Left renal pelvis (tissue), 4 donors: ENCODE measurements at regions not wholly inside any gene's neighbourhood (a gene's known extent, or its start where the extent isn't known, plus 50 kb on each side); places are given as distances from the start of the nearest gene placed in this dataset.

Experiments used
- DNase-seq, 4 donors: peaks; one replicate each; pipeline ENCODE4 v3.0.0-alpha.2; 2013; ENCODE audit warnings: low read depth in 4 of 4, low spot score in 3 of 4

- DNase-seq: no peak
Measured at GRCh38 chr17:36813357-36813756, 123.9 kb upstream of the LHX1 start.

DNA sequence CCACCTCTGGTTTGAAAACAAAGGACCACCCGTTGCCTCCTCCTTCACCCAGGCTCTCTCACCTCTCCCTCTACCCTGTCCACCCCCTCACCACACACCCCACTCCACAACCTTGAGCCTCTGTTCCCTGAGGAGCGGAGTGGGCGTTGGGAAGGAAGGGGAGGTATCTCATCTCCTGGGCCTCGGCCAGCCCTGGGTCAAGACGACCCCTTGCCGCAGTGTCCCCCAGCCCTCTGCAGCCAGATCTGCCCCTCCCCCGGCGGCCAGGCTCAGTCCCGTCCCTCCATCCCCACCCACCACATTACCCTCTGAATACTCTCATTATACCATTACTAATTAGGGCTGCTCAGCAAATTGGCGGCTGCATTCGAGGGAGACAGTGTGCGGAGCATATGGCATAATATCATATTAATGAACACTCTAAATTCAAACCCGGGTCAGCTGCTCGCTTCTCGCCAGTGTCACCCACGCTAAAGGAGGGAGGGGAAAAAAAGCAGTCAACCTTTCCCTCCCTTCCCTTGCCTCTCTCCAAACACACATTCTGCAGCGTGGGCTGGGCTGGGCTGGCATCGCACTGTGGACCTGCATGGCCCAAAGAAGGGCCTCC lies 123.2 kb upstream of the LHX1 start:
- no peak for DNase-seq

DNA sequence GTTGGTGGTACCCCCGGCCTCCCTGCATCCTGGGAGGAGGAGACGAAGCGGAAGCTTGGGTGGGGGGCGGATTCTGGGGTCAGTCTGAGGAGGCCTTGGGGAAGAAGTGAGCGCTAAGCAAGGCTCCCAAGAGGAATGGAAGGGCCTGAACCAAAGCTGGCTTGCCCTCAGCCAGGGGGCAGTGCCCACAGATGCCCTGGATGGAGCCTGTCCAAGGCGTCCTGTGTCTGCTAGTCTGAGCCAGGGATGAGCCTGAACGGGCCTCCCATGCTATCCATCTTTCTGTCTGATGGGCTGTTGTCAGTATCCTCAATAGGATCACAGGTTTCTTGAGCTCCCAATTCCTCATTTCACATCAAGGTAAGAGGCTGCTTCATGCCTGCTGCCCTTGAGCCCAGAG lies 122.3 kb upstream of the LHX1 start:
- no peak for DNase-seq

GRCh38 chr17:36816214-36816906 lies 120.9 kb upstream of the LHX1 start:
- no peak for DNase-seq

DNA sequence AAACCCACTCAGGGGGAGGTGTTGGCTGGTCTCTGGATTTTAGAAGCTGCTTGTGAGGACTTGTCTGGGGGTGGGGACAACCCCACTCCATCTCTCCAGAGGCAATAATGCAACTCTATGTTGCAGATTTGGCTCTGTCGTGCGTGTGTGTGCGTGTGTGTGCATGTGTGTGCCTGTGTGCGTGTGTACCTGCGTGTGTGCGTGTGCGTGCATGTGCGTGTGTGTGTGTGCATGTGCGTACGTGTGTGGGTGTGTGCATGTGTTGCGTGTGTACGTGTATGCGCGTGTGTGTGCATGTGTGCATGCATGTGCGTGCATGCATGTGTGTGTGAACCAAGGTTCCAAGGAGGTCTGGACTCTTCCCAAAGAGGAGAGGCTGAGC lies 120.4 kb upstream of the LHX1 start:
- no peak for DNase-seq

DNA sequence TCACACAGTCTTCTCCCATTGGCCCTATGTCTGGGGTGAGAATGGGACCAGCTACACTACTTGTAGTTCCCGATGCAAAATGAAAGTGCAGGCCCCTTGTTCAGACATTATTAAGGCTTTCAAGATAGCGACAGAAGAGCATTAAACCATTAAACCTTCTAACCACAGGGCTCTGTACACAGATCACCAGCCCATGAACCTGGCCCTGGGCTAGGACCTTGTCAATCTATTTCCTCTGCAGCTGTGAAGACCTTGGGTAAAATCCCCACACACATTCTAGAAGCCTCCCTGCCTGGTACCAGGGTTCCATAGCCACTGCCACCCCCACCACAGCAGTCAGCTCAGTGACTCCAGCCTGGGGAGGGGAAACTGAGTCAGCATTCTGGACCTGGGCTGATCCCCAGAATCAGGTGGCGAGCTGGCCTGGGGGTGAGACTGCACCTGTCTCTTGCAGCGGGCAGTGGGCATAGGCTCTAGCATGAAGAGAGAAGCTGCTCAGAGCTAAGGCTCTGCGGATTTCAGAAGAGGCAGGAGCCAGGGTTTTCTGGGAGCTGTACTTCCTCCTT lies 119.7 kb upstream of the LHX1 start:
- DNase-seq: no peak

GRCh38 chr17:36818134-36818825 lies 119.0 kb upstream of the LHX1 start:
- DNase-seq: no peak

GRCh38 chr17:36823850-36824677 lies 113.2 kb upstream of the LHX1 start:
- DNase-seq: no peak

DNA sequence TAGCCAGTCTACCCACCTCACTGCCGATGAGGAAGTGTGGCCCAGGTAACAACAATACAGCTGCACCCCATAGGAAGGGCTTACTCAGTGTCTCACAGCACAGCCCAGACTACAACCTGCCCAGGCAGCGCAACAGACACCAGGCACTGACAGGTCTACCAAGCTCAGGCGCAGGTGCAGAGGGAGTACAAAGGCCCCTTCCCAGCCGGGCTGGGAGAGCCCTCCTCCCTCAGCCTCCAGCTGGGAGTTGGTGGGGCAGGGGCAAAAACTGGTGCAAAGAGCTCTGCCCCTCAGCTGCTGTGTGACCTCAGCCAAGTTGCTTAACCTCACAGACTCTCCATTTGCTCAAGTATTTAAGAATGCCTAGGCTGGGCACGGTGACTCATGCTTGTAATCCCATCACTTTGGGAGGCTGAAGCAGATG lies 112.6 kb upstream of the LHX1 start:
- no peak for DNase-seq

DNA sequence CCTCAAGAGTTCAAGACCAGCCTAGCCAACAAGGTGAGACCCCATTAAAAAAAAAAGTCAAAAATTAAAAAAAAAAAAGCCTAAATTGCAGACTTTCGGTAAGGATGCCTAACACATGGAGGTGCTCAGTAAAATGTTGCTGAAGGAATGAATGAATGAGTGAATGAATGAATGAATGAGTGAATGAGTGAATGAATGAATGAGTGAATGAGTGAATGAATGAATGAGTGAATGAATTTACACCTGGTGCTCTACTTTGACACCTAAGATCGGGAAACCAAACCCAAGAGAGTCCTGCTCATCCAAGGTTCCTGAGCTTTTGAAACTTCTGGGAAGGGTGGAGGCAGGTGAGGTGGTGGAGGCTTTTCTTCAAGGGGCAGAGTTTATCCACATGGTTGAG lies 112.2 kb upstream of the LHX1 start:
- DNase-seq: no peak

GRCh38 chr17:36825521-36825920 lies 111.8 kb upstream of the LHX1 start:
- no peak for DNase-seq

DNA sequence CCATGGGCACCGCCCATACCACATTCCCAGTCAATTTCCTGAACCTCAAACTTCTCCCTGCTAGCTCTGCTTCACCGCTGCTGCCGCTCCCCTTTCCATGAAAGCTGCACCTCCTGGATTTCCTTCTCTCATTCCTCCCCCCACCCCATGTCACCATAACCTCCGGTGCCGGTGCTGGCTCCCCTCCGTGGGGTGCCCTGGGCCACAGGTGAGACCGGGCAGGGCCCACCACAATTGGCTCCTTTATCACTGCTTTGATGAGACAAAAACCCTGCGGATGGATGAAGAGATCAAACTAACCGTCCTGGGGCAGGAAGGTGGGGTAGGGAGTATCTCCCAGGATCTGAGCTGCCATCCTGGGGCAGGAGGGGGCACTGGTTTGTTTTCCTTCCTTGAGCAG lies 111.3 kb upstream of the LHX1 start:
- DNase-seq: no peak

DNA sequence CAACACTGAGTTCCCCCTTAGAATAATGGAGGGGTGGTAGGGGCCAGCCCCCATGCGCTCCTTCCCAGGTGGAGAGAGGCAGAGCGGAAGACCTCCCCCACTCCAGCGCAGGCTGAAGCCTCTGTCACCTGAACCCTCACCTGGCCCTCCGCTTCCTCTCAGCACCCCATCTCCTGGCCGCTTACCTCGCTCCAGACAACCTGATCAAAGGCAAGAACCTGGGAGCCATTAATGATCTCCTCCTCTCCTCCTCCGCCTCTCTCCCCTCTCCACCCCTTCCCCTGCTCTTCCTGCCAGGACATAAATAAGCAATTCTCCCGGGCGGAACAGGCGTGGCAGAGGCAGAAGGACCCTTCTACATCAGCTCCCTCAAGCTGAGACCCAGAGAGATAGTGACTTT lies 110.2 kb upstream of the LHX1 start:
- DNase-seq: no peak

DNA sequence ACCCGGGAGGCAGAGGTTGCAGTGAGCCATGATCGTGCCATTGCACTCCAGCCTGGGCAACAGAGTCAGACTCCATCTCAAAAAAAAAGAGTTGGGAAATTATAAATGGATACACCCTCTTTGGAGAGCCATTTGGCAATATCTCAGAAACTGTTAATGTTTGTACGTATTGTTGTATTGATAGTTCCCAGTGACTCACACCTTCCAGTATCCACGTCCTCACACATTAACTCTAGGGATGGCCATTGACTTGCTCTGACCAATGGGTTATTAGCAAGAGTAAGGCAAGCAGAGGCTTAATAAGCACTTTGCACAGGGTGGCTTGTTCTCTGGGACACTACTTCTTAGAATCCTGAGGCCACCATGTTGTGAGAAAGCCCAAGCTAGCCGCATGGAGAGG lies 107.6 kb upstream of the LHX1 start:
- DNase-seq: no peak

- no peak for DNase-seq
Measured at GRCh38 chr17:36833279-36833678, 104.0 kb upstream of the LHX1 start.

DNA sequence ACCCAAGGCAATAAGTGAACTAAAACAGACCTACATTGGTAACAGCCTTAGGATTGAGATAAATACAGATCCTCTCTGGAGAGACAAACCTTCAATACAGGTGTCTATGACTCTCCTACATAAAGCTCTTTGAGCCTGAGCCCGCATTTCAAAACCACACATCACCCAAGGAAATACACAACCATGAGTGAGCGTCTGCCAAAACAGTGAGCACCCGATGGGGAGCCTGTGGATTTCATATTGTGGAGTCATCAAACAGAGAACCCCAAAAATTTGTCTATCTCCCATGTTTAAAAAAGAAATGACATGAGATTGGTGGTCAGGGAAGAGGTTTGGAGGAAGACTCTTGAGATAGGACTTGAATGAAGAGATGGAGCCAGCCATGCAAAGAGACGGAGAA lies 102.2 kb upstream of the LHX1 start:
- DNase-seq: no peak

DNA sequence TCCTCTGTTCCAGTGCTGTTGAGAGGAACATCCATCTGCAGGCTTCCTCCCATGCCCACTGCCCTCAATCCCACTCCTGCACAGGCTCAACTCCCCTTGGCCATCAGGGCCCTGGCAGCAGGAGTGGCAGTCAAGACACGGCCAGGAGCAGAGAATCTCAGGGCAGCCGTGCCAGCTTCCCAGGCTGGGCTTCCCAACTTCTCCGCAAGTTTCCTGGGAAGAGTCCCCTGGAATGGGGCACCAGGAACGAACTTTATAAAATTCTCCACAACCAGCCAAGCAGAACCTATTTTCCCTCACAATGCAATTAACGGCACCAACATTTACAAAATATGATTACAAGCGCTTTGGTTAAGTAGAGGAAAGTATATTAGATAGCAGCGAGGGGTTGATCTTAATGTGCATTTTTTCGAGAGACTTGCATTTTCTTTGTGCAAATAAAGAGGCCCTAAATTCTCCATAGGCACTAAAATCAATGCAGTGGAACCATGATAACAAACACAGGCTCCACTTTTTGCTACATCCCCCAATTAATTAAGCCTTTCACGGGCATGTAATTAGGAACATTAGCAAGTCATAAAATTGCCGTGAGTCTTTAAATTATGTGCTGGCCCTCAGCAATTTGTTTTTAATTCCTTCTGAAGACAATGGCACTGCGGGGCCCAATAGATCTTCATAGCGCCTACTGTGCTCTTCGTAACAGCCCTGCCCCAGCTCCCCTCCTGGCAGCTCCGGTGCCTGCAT lies 99.9 kb upstream of the LHX1 start:
- no peak for DNase-seq

- no peak for DNase-seq
Measured at GRCh38 chr17:36837939-36838272, 99.4 kb upstream of the LHX1 start.

GRCh38 chr17:36839256-36839655 lies 98.0 kb upstream of the LHX1 start:
- DNase-seq: no peak

DNA sequence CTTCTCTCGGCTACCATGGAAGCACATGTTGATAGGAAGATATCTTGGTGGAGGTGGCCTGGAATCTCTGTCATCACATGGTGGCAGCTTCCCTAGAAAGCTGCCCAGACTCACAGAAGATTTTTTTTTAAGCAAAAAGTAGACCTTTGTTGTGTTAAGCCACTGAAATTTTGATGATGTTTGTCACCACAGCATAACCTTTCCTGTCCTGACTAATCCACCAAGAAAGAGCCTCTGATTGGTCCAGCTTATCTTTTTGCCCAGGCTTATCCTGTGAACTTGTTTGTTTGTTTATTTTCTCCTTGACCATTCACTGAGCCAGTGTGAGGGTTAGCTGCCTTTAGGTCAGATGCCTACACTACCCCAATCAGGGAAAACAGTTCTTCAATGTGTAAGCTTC lies 96.5 kb upstream of the LHX1 start:
- DNase-seq: no peak
